ENCODE measurements at regions not wholly inside any gene's neighbourhood (a gene's known extent, or its start where the extent isn't known, plus 50 kb on each side); places are given as distances from the start of the nearest gene placed in this dataset.

DNA sequence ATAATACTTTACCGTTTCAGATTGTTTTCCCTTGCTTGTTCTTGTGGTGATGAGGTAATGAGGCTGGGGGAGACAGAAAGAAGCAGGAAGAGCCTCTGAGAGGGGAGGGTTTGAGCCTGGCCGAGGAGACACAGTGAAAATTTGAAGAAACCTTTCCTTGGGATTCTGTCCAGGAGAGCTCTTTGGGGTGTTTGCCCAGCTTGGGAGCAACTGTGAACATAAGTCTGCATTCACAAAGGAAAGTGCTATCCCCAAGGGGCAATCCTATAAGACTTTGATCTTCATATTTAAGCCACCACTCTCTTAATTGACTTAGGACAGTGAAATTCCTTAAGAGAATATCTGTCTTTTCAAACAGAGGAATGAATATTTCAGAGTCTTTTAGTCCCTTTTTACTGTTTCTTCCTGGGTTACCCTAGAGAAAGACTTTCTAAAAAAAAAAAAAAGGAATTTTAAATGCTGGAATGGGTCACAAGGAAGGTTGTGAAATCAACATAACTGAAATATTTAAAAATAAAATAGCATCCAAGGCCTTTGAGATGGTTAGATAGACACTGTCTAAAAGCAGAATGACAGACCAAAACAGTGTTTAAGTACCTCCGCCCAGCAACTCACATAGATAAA is 52.5 kb upstream of the STAM2 start:
- TF ChIP-seq, protein P1, sequence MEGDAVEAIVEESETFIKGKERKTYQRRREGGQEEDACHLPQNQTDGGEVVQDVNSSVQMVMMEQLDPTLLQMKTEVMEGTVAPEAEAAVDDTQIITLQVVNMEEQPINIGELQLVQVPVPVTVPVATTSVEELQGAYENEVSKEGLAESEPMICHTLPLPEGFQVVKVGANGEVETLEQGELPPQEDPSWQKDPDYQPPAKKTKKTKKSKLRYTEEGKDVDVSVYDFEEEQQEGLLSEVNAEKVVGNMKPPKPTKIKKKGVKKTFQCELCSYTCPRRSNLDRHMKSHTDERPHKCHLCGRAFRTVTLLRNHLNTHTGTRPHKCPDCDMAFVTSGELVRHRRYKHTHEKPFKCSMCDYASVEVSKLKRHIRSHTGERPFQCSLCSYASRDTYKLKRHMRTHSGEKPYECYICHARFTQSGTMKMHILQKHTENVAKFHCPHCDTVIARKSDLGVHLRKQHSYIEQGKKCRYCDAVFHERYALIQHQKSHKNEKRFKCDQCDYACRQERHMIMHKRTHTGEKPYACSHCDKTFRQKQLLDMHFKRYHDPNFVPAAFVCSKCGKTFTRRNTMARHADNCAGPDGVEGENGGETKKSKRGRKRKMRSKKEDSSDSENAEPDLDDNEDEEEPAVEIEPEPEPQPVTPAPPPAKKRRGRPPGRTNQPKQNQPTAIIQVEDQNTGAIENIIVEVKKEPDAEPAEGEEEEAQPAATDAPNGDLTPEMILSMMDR (IDR thresholded peaks at IDR 0.05), result no peak
- TF ChIP-seq EP300 (IDR thresholded peaks at IDR 0.05), result no peak
- TF ChIP-seq POLR2A (IDR thresholded peaks at IDR 0.05), result no peak
